ENCODE measurements at regions not wholly inside any gene's neighbourhood (a gene's known extent, or its start where the extent isn't known, plus 50 kb on each side); places are given as distances from the start of the nearest gene placed in this dataset.

- no peak for DNase-seq (ENCODE audit: low spot score)
- TF ChIP-seq EZH2 (IDR thresholded peaks at IDR 0.05; ENCODE audit: borderline replicate concordance, low read depth, low read length, poor library complexity, severe bottlenecking): no peak
- TF ChIP-seq, protein P1, sequence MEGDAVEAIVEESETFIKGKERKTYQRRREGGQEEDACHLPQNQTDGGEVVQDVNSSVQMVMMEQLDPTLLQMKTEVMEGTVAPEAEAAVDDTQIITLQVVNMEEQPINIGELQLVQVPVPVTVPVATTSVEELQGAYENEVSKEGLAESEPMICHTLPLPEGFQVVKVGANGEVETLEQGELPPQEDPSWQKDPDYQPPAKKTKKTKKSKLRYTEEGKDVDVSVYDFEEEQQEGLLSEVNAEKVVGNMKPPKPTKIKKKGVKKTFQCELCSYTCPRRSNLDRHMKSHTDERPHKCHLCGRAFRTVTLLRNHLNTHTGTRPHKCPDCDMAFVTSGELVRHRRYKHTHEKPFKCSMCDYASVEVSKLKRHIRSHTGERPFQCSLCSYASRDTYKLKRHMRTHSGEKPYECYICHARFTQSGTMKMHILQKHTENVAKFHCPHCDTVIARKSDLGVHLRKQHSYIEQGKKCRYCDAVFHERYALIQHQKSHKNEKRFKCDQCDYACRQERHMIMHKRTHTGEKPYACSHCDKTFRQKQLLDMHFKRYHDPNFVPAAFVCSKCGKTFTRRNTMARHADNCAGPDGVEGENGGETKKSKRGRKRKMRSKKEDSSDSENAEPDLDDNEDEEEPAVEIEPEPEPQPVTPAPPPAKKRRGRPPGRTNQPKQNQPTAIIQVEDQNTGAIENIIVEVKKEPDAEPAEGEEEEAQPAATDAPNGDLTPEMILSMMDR (conservative IDR thresholded peaks at IDR 0.05; ENCODE audit: low read depth, low read length): no peak
- ChIA-PET CTCF (no interaction called here), POLR2A (ENCODE audit: low non-redundant PET) (no interaction called here)
- Histone ChIP-seq H3K36me3 (ENCODE audit: insufficient read depth, low read length, poor library complexity, severe bottlenecking) (no peaks in the 10 kb centered on the region), H3K4me3 (ENCODE audit: low read depth, low read length, poor library complexity, severe bottlenecking) (no peak overlapping the region), H3K9me3 (ENCODE audit: low read depth, low read length, poor library complexity, severe bottlenecking) (no peaks in the 10 kb centered on the region), H3K27ac (ENCODE audit: low read depth, low read length, poor library complexity, severe bottlenecking) (no peak overlapping the region), H3K4me1 (ENCODE audit: insufficient read depth, low read length, poor library complexity, severe bottlenecking) (no peaks in the 10 kb centered on the region), H3K27me3 (replicated peaks; ENCODE audit: insufficient read depth, low read depth, low read length, poor library complexity) (no peaks in the 10 kb centered on the region)
- intact Hi-C loops (cut with micrococcal nuclease; ENCODE audit: unreplicated experiment): no loop called here
- BruUV-seq (replicated peaks): no TSS peak
Observed at GRCh38 chr14:55877942-55878341, 240.3 kb upstream of the PELI2 start.

- no peak overlapping the region for H3K27ac ChIP-seq (ENCODE audit: low read depth, low read length, poor library complexity, severe bottlenecking)
- H3K4me1 ChIP-seq (ENCODE audit: insufficient read depth, low read length, poor library complexity, severe bottlenecking): no peaks in the 10 kb centered on the region
- no peak overlapping the region for H3K4me3 ChIP-seq (ENCODE audit: low read depth, low read length, poor library complexity, severe bottlenecking)
- TF ChIP-seq EZH2 (IDR thresholded peaks at IDR 0.05; ENCODE audit: borderline replicate concordance, low read depth, low read length, poor library complexity, severe bottlenecking): no peak
- TF ChIP-seq, protein P1 (conservative IDR thresholded peaks at IDR 0.05; ENCODE audit: low read depth, low read length): no peak
- no peaks in the 10 kb centered on the region for H3K9me3 ChIP-seq (ENCODE audit: low read depth, low read length, poor library complexity, severe bottlenecking)
- ChIA-PET POLR2A (ENCODE audit: low non-redundant PET) (interaction anchor here (0.6 kb wide), 1 partner anchor 118 kb away, joined by 3 read pairs; no protein-coding TSS in a partner anchor), CTCF (no interaction called here)
- H3K27me3 ChIP-seq (replicated peaks; ENCODE audit: insufficient read depth, low read depth, low read length, poor library complexity): no peaks in the 10 kb centered on the region
- intact Hi-C loops (cut with micrococcal nuclease; ENCODE audit: unreplicated experiment): no loop called here
- DNase-seq (ENCODE audit: low spot score): no peak
- H3K36me3 ChIP-seq (ENCODE audit: insufficient read depth, low read length, poor library complexity, severe bottlenecking): no peaks in the 10 kb centered on the region
- no TSS peak for BruUV-seq (replicated peaks)
Observed at GRCh38 chr14:55881577-55882241, 236.5 kb upstream of the PELI2 start.

GRCh38 chr14:55884819-55885218 is 233.4 kb upstream of the PELI2 start:
- TF ChIP-seq EZH2 (IDR thresholded peaks at IDR 0.05; ENCODE audit: borderline replicate concordance, low read depth, low read length, poor library complexity, severe bottlenecking): no peak
- TF ChIP-seq, protein P1 (conservative IDR thresholded peaks at IDR 0.05; ENCODE audit: low read depth, low read length): no peak
- Histone ChIP-seq H3K27me3 (replicated peaks; ENCODE audit: insufficient read depth, low read depth, low read length, poor library complexity) (no peaks in the 10 kb centered on the region), H3K4me1 (ENCODE audit: insufficient read depth, low read length, poor library complexity, severe bottlenecking) (no peaks in the 10 kb centered on the region), H3K36me3 (ENCODE audit: insufficient read depth, low read length, poor library complexity, severe bottlenecking) (no peaks in the 10 kb centered on the region), H3K4me3 (ENCODE audit: low read depth, low read length, poor library complexity, severe bottlenecking) (no peak overlapping the region), H3K9me3 (ENCODE audit: low read depth, low read length, poor library complexity, severe bottlenecking) (no peaks in the 10 kb centered on the region), H3K27ac (ENCODE audit: low read depth, low read length, poor library complexity, severe bottlenecking) (no peak overlapping the region)
- CTCF ChIA-PET: no interaction called here
- no TSS peak for BruUV-seq (replicated peaks)
- POLR2A ChIA-PET (ENCODE audit: low non-redundant PET): no interaction called here
- no peak for DNase-seq (ENCODE audit: low spot score)
- intact Hi-C loops (cut with micrococcal nuclease; ENCODE audit: unreplicated experiment): no loop called here
